Bronchial epithelial cell (primary cell): ENCODE measurements at regions not wholly inside any gene's neighbourhood (a gene's known extent, or its start where the extent isn't known, plus 50 kb on each side); places are given as distances from the start of the nearest gene placed in this dataset.

Source experiments
- DNase-seq: peaks from one replicate; pipeline ENCODE4 v3.0.0-alpha.2; 2010; ENCODE audit warnings: low read depth
- FAIRE-seq: peaks from 2 replicates; lab custom pipeline; 2011; peaks lifted over from hg19 to GRCh38; lab: Jason Lieb, UNC
- H3K27me3 ChIP-seq: 2 replicates; pipeline ENCODE4 v1.5.1; 2011; ENCODE audit warnings: low read length; ENCODE audit not compliant: control insufficient read depth, insufficient read depth
- H3K36me3 ChIP-seq: 2 replicates; pipeline ENCODE4 v1.5.1; 2011; ENCODE audit warnings: low read length; ENCODE audit not compliant: control insufficient read depth, insufficient read depth
- H3K4me3 ChIP-seq: 2 replicates; pipeline ENCODE4 v1.5.1; 2011; ENCODE audit warnings: mild to moderate bottlenecking, low read depth, low read length, control low read depth
- TF ChIP-seq, protein P1 (sequence below): IDR thresholded peaks from 2 replicates; pipeline ENCODE4 v1.5.1; 2011; ENCODE audit warnings: mild to moderate bottlenecking, moderate library complexity, low read length, control low read depth, inconsistent platforms; ENCODE audit not compliant: insufficient read depth, severe bottlenecking

DNA sequence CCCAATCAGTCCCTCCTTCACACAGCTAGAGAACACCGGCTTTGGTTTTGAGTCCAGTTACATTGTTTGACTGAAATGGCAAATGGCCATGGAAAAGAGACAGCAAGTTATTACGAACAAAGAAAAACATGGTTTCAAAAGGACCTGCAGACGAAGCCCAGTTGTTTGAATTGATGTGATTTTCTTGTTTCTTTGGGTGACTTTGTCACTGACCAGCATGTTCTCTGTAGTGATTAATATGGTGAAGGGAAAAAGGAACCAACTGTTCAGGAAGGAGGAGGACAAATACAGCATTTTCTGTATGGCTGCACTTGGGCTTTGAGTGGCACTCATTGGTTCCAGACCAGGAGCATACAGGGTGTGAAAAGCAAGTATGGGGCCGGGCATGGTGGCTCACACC lies 217.4 kb upstream of the TPM1 start:
- DNase-seq (no peak), FAIRE-seq (peak; percentile 68)
- no peaks in the 10 kb centered on the region for H3K36me3 ChIP-seq
- TF ChIP-seq, protein P1, sequence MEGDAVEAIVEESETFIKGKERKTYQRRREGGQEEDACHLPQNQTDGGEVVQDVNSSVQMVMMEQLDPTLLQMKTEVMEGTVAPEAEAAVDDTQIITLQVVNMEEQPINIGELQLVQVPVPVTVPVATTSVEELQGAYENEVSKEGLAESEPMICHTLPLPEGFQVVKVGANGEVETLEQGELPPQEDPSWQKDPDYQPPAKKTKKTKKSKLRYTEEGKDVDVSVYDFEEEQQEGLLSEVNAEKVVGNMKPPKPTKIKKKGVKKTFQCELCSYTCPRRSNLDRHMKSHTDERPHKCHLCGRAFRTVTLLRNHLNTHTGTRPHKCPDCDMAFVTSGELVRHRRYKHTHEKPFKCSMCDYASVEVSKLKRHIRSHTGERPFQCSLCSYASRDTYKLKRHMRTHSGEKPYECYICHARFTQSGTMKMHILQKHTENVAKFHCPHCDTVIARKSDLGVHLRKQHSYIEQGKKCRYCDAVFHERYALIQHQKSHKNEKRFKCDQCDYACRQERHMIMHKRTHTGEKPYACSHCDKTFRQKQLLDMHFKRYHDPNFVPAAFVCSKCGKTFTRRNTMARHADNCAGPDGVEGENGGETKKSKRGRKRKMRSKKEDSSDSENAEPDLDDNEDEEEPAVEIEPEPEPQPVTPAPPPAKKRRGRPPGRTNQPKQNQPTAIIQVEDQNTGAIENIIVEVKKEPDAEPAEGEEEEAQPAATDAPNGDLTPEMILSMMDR: no peak
- H3K27me3 ChIP-seq: no peaks in the 10 kb centered on the region
- no peak overlapping the region for H3K4me3 ChIP-seq

DNA sequence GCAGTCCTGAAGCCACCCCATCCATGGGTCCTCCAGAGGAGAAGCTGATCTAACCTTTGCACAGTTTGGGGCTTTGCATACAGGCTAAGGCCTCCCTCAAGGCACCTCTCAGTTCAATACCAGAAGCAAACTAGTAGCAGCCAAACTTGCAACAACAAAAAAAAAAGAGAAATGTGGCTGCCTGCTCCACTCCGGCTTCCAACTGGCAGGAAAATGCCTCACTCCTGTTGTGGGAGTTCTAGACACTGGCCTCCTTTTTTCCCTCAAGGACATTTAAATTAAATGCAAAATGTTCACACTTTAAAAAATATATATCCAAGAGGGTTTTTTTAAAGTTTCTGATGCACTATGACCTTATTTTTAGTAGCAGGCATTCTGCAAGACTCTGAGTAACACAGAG lies 216.0 kb upstream of the TPM1 start:
- no peaks in the 10 kb centered on the region for H3K36me3 ChIP-seq
- TF ChIP-seq, protein P1: no peak
- no peak overlapping the region for H3K4me3 ChIP-seq
- H3K27me3 ChIP-seq: no peaks in the 10 kb centered on the region
- DNase-seq (no peak), FAIRE-seq (no peak)

DNA sequence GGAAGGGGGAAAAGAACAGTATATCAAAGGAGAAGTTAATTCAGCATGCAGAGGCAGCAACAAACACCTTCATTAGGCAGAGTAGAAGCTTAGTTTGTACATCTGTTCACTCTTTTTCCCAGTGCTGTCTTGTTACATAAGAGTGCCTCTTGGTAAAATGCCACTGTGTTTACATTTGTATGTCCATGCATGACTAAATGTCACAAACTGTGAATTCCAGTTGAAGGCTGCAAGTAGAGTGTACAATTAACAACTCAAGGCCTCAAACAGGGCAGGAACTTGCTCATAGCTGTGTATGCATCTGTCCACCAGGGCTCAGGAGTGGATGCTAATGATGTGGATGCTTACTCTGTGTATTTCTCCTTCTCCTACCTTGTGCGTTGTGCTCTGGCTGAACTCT lies 214.2 kb upstream of the TPM1 start:
- peak; percentile 81 for FAIRE-seq
- DNase-seq: no peak
- no peak overlapping the region for H3K4me3 ChIP-seq
- H3K27me3 ChIP-seq: no peaks in the 10 kb centered on the region
- TF ChIP-seq, protein P1: no peak
- H3K36me3 ChIP-seq: no peaks in the 10 kb centered on the region

DNA sequence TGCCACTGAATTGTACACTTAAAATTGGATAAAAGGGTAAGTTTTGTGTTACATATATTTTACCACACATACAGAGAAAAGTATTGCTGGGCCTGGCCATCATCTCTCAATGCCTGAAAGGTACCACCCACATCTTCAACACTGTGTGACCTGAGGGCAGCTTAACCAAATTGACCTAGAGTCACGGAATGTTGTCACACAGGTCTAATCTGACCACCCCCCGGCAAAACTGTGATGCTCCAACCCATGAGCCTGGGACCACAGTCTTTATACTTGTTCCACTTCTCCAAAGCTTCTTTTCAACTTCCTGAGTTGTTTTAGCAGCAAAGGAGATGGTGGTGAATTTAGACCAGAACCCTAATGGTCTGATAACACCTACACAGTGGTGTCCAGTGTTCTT lies 210.3 kb upstream of the TPM1 start:
- H3K36me3 ChIP-seq: no peaks in the 10 kb centered on the region
- DNase-seq (no peak), FAIRE-seq (no peak)
- H3K4me3 ChIP-seq: no peak overlapping the region
- TF ChIP-seq, protein P1: no peak
- H3K27me3 ChIP-seq: no peaks in the 10 kb centered on the region

DNA sequence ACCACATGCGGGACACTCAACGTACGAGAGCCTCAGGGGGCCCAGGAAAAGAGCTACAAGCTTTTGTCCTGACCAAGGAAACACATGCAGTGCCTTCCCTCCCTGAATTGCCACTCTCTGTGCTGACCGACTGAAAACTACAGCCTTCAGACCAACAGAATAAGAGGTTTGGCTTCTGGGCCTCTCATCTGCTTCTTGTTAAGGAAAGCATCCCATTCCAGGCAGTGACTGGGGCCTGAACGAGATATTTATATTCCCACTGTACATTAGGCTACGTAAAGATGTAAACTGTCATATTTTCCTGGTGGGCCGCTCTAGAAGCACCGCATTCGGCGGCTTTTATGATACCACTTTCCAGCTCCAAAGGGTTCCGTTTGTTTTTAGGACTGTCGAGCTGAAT lies 208.9 kb upstream of the TPM1 start:
- Histone ChIP-seq H3K4me3 (no peak overlapping the region), H3K27me3 (no peaks in the 10 kb centered on the region), H3K36me3 (no peaks in the 10 kb centered on the region)
- TF ChIP-seq, protein P1: no peak
- FAIRE-seq (no peak), DNase-seq (no peak)

DNA sequence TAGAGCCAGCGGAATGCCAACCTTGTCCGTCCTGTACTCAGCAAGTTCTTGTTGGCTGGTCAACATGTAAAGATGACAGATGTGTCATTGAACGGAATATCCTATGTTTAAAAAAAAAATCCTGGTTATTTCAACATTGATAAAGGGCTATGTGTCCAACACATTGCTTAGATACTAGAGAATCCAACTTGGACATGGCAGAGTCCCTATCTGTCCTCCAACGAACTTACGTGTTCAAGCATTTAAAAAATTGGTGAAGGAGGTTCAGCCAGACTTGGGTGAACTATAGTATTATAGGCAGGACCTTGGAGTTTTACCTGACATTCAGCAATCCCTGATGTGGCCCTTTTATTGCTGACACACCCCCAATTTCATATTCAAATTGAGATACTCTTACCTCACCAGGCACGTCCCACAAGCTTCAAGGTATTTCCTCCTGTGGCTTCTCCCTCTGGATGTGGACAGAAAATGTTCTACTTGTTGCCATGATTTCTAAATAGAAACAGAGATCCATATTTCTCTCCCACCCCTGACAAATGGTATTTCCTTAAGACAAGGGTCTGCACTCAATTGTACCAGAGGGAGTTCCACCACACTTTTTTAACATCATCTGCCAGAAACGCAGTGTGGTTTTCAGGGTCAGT lies 207.7 kb upstream of the TPM1 start:
- Histone ChIP-seq H3K4me3 (no peak overlapping the region), H3K36me3 (no peaks in the 10 kb centered on the region), H3K27me3 (no peaks in the 10 kb centered on the region)
- FAIRE-seq (no peak), DNase-seq (no peak)
- TF ChIP-seq, protein P1: no peak
